ENCODE measurements at regions not wholly inside any gene's neighbourhood (a gene's known extent, or its start where the extent isn't known, plus 50 kb on each side); places are given as distances from the start of the nearest gene placed in this dataset.

DNA sequence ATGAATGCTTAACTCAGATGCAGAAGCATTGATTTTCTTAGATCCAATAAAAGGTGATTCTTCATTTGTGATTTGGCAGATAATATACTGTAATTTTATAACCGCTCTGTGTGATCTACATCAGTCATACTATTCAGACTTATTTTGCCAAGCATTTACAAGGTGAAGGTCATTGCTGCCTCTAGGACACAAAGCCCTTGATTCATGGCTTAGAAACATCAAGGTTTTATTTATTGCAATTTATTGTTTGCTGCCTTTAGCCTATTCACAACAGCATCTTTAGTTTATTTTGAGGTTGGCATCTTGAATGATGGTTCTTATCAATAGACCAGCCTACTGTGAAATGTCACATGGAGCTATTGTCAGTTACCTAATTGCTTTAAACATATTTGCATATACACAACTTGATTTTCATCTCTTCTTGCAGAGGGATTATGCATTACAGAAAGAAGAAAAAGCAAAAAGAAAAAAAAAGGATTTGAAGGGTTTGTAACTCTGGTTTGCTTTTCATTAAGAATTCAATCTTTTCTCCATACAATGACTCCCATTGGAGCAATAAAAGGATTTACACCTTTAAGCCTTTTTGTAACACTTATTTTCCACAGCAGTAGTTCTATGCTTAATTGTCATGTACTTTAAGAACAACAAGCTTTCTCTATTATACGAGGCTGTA lies 1371.6 kb upstream of the CELF2 start:
- no peak for ATAC-seq
- TF ChIP-seq, protein P1, sequence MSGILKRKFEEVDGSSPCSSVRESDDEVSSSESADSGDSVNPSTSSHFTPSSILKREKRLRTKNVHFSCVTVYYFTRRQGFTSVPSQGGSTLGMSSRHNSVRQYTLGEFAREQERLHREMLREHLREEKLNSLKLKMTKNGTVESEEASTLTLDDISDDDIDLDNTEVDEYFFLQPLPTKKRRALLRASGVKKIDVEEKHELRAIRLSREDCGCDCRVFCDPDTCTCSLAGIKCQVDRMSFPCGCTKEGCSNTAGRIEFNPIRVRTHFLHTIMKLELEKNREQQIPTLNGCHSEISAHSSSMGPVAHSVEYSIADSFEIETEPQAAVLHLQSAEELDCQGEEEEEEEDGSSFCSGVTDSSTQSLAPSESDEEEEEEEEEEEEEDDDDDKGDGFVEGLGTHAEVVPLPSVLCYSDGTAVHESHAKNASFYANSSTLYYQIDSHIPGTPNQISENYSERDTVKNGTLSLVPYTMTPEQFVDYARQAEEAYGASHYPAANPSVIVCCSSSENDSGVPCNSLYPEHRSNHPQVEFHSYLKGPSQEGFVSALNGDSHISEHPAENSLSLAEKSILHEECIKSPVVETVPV (CRISPR knock-in tag; IDR thresholded peaks at IDR 0.05): no peak
- TF ChIP-seq ZFP30 (CRISPR knock-in tag; IDR thresholded peaks at IDR 0.05) (no peak), ISL1 (CRISPR knock-in tag; IDR thresholded peaks at IDR 0.05) (no peak), PPARA (CRISPR knock-in tag; IDR thresholded peaks at IDR 0.05; ENCODE audit: borderline replicate concordance) (no peak), ZFP3 (CRISPR knock-in tag; IDR thresholded peaks at IDR 0.05) (no peak), ZNF70 (CRISPR knock-in tag; IDR thresholded peaks at IDR 0.05) (no peak), TOX (CRISPR knock-in tag; IDR thresholded peaks at IDR 0.05; ENCODE audit: borderline replicate concordance) (no peak), ESRRG (CRISPR knock-in tag; IDR thresholded peaks at IDR 0.05) (no peak)

DNA sequence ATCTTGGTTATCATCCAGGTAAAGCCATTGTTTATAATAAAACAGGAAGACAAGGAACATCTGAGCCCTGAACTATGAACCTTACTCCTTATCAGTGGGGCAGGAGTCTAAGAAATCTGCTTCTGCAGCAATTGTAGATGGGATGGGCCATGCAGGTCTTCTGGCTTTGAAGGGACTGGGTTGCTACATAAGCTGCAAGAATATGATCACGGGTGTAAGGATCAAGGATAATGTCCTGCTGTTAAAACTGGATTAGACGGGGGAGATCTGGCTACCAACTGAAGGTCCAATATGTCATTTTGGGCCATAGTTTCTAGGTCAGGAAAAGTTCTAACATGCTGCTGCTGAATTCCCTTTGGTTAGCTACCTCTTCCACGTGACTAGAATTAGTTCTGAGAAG lies 1363.4 kb upstream of the CELF2 start:
- ATAC-seq: no peak
- TF ChIP-seq SNAI2 (CRISPR knock-in tag; IDR thresholded peaks at IDR 0.05): no peak
- no peak for TF ChIP-seq ZFP3 (CRISPR knock-in tag; IDR thresholded peaks at IDR 0.05)
- no peak for TF ChIP-seq ZFP30 (CRISPR knock-in tag; IDR thresholded peaks at IDR 0.05)
- TF ChIP-seq, protein P2, sequence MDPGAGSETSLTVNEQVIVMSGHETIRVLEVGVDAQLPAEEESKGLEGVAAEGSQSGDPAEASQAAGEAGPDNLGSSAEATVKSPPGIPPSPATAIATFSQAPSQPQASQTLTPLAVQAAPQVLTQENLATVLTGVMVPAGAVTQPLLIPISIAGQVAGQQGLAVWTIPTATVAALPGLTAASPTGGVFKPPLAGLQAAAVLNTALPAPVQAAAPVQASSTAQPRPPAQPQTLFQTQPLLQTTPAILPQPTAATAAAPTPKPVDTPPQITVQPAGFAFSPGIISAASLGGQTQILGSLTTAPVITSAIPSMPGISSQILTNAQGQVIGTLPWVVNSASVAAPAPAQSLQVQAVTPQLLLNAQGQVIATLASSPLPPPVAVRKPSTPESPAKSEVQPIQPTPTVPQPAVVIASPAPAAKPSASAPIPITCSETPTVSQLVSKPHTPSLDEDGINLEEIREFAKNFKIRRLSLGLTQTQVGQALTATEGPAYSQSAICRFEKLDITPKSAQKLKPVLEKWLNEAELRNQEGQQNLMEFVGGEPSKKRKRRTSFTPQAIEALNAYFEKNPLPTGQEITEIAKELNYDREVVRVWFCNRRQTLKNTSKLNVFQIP (CRISPR knock-in tag; IDR thresholded peaks at IDR 0.05; ENCODE audit: borderline replicate concordance, low read depth): no peak
- no peak for TF ChIP-seq TCF4 (CRISPR knock-in tag; IDR thresholded peaks at IDR 0.05; ENCODE audit: borderline replicate concordance)
- TF ChIP-seq, protein P1 (CRISPR knock-in tag; IDR thresholded peaks at IDR 0.05): no peak
- no peak for TF ChIP-seq PPARA (CRISPR knock-in tag; IDR thresholded peaks at IDR 0.05; ENCODE audit: borderline replicate concordance)
- no peak for TF ChIP-seq TOX (CRISPR knock-in tag; IDR thresholded peaks at IDR 0.05; ENCODE audit: borderline replicate concordance)
- no peak for TF ChIP-seq ZNF565 (CRISPR knock-in tag; conservative IDR thresholded peaks at IDR 0.05; ENCODE audit: low read depth)
- no peak for TF ChIP-seq ISL1 (CRISPR knock-in tag; IDR thresholded peaks at IDR 0.05)
- TF ChIP-seq ZNF70 (CRISPR knock-in tag; IDR thresholded peaks at IDR 0.05): no peak
- TF ChIP-seq, protein P3, sequence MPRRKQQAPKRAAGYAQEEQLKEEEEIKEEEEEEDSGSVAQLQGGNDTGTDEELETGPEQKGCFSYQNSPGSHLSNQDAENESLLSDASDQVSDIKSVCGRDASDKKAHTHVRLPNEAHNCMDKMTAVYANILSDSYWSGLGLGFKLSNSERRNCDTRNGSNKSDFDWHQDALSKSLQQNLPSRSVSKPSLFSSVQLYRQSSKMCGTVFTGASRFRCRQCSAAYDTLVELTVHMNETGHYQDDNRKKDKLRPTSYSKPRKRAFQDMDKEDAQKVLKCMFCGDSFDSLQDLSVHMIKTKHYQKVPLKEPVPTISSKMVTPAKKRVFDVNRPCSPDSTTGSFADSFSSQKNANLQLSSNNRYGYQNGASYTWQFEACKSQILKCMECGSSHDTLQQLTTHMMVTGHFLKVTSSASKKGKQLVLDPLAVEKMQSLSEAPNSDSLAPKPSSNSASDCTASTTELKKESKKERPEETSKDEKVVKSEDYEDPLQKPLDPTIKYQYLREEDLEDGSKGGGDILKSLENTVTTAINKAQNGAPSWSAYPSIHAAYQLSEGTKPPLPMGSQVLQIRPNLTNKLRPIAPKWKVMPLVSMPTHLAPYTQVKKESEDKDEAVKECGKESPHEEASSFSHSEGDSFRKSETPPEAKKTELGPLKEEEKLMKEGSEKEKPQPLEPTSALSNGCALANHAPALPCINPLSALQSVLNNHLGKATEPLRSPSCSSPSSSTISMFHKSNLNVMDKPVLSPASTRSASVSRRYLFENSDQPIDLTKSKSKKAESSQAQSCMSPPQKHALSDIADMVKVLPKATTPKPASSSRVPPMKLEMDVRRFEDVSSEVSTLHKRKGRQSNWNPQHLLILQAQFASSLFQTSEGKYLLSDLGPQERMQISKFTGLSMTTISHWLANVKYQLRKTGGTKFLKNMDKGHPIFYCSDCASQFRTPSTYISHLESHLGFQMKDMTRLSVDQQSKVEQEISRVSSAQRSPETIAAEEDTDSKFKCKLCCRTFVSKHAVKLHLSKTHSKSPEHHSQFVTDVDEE (CRISPR knock-in tag; IDR thresholded peaks at IDR 0.05): no peak
- TF ChIP-seq, protein P4, sequence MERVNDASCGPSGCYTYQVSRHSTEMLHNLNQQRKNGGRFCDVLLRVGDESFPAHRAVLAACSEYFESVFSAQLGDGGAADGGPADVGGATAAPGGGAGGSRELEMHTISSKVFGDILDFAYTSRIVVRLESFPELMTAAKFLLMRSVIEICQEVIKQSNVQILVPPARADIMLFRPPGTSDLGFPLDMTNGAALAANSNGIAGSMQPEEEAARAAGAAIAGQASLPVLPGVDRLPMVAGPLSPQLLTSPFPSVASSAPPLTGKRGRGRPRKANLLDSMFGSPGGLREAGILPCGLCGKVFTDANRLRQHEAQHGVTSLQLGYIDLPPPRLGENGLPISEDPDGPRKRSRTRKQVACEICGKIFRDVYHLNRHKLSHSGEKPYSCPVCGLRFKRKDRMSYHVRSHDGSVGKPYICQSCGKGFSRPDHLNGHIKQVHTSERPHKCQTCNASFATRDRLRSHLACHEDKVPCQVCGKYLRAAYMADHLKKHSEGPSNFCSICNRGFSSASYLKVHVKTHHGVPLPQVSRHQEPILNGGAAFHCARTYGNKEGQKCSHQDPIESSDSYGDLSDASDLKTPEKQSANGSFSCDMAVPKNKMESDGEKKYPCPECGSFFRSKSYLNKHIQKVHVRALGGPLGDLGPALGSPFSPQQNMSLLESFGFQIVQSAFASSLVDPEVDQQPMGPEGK (CRISPR knock-in tag; IDR thresholded peaks at IDR 0.05; ENCODE audit: borderline replicate concordance): no peak
- no peak for TF ChIP-seq CSDC2 (CRISPR knock-in tag; IDR thresholded peaks at IDR 0.05)
- TF ChIP-seq, protein P5, sequence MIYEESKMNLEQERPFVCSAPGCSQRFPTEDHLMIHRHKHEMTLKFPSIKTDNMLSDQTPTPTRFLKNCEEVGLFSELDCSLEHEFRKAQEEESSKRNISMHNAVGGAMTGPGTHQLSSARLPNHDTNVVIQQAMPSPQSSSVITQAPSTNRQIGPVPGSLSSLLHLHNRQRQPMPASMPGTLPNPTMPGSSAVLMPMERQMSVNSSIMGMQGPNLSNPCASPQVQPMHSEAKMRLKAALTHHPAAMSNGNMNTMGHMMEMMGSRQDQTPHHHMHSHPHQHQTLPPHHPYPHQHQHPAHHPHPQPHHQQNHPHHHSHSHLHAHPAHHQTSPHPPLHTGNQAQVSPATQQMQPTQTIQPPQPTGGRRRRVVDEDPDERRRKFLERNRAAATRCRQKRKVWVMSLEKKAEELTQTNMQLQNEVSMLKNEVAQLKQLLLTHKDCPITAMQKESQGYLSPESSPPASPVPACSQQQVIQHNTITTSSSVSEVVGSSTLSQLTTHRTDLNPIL (CRISPR knock-in tag; IDR thresholded peaks at IDR 0.05; ENCODE audit: low read depth): no peak
- TF ChIP-seq ESRRG (CRISPR knock-in tag; IDR thresholded peaks at IDR 0.05): no peak

DNA sequence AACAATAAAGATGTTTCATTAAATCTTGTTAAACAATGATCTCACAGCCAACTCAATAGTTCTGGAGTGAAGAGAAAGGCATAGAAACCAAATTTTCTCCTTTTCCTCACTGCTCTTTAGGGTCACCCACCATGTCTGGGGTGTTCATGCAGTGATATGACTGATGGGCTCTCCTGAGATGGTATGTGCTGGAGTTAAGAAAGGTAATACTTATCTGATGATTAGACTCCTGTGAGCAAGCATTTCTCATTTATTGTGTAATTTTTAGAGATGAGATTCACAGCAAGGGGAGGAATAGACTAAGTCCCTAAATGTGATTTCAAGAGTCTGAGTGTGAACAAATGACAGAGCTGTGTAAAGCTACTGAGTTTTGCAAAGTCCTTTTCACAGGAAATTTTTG lies 1361.3 kb upstream of the CELF2 start:
- ATAC-seq: no peak
- TF ChIP-seq ZC3H10 (CRISPR knock-in tag; IDR thresholded peaks at IDR 0.05) (no peak), GLIS3 (CRISPR knock-in tag; IDR thresholded peaks at IDR 0.05) (no peak), OSR1 (CRISPR knock-in tag; IDR thresholded peaks at IDR 0.05) (no peak), ZNF565 (CRISPR knock-in tag; conservative IDR thresholded peaks at IDR 0.05; ENCODE audit: low read depth) (no peak), SNAI2 (CRISPR knock-in tag; IDR thresholded peaks at IDR 0.05) (no peak), BACH2 (CRISPR knock-in tag; IDR thresholded peaks at IDR 0.05; ENCODE audit: borderline replicate concordance) (no peak), ARNTL (CRISPR knock-in tag; IDR thresholded peaks at IDR 0.05; ENCODE audit: borderline replicate concordance, low read depth) (no peak), TCF4 (CRISPR knock-in tag; IDR thresholded peaks at IDR 0.05; ENCODE audit: borderline replicate concordance) (no peak), ZNF70 (CRISPR knock-in tag; IDR thresholded peaks at IDR 0.05) (no peak), ZNF8 (CRISPR knock-in tag; IDR thresholded peaks at IDR 0.05) (no peak), PPARA (CRISPR knock-in tag; IDR thresholded peaks at IDR 0.05; ENCODE audit: borderline replicate concordance) (no peak), CSDC2 (CRISPR knock-in tag; IDR thresholded peaks at IDR 0.05) (no peak), RARB (CRISPR knock-in tag; IDR thresholded peaks at IDR 0.05) (no peak), ISL1 (CRISPR knock-in tag; IDR thresholded peaks at IDR 0.05) (no peak), ESRRG (CRISPR knock-in tag; IDR thresholded peaks at IDR 0.05) (no peak)
- TF ChIP-seq, protein P3 (CRISPR knock-in tag; IDR thresholded peaks at IDR 0.05): no peak
